ENCODE measurements at regions not wholly inside any gene's neighbourhood (a gene's known extent, or its start where the extent isn't known, plus 50 kb on each side); places are given as distances from the start of the nearest gene placed in this dataset.
A peak's percentile ranks its signal among the peaks of the same experiment; 100 is the strongest.

DNA sequence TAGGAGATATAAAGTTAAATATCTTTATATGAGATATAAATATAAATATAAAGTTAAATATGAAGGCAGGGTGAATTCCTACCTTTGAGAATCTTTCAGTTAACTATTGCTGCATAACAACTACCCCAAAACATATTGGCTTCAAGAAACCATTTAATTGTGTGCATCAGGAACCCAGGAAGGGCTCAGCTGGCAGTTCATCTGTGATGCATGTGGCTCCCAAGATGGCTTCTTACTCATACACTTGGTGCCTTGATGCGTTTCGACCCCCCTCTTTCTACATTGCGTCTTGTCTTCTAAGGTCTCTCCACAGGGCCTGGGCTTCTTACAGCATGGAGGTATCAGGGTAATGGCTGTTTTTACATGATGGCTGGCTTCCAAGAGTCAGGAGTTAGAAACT is 253.9 kb upstream of the CRY1 start:
- no peak for DNase-seq (ENCODE audit: low spot score)

DNA sequence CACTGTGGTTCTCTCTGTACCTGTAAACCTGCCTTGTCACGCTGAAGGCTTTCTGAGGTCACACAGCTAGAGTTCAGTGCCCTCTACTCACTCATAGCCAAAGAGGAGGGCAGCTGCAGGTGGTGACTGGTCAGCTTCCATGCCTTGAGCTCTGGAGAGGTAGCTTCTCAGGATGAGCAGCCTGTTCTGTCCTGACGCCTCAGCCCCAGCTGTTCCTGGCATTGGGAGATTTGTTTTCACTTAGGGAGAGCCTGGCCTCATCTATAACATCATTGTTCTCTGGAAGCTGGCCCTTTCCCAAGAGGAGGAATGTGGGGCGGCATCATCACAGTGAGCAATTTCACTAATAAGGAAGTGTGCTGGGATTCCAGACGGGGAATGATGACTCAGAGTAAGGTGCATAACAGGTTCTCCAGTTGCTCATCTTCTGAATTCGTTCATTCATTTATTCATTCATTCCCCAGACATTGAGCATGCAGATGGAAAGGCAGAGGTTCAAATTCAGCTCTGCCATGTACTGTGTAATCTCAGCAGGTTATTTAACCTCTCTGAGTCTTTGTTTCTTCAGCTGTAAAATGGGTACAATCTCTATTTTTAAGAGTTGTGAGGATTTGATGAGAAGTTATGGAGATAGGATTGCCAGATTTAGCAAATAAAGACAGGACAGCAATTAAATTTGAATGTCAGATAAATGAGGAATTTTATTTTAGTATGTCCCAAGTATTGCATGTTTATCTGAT is 255.8 kb upstream of the CRY1 start:
- peak; percentile 97 for DNase-seq (ENCODE audit: low spot score)

DNA sequence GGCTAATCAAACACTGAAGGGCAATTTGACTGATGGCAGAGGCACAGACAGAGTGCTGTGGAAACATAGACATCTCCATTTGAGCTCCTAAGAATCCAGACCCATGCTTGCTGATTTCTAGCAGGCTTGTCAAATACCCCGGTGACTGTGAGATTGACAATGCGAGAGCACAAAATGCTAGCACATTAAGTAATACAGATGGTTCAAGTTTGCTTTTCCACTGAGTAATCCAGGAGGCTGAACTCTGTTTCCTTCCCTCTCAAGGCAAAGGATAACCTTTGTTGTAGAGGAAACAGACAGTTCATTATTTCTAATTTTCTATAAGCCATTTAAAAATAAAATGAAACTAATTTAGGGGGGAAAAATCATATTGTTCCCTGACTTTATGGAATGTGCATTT is 256.5 kb upstream of the CRY1 start:
- no peak for DNase-seq (ENCODE audit: low spot score)

DNA sequence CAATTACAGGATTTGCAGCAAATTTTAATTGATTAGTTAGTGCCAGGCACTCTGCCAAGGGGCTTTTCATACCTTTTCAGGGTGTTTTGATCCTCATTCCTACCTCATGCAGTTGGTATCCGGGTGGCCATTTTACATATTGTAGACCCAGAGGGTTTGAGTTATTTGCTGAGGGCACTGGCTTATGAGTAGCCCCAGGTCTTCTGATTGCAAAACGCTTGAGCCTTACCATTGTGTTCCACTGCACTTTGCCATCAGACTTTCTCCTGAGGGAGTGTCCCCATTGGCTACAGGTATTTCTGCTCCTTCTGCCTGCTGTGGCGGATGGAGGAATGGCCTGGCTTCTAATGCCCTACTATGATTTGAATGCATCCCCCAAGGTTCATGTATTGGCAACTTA is 257.8 kb upstream of the CRY1 start:
- DNase-seq (ENCODE audit: low spot score) = no peak

DNA sequence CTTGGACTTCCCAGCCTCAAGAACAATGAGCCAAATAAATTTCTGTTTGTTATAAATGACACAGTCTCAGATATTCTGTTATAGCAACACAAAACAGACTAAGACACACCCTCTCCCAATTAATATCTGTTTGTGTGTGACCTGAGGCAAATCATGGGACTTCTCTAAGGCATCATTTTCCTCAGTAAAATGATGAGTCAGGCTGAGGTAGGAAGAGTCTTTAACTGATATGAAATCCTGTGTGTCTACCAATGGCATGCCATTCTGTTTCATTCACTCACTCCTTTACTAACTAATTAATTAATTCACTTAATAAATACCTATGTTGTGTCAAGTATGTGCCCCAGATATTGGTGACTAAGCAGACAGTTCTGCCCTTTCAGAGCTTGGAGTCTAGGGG is 258.4 kb upstream of the CRY1 start:
- DNase-seq (ENCODE audit: low spot score) = no peak

DNA sequence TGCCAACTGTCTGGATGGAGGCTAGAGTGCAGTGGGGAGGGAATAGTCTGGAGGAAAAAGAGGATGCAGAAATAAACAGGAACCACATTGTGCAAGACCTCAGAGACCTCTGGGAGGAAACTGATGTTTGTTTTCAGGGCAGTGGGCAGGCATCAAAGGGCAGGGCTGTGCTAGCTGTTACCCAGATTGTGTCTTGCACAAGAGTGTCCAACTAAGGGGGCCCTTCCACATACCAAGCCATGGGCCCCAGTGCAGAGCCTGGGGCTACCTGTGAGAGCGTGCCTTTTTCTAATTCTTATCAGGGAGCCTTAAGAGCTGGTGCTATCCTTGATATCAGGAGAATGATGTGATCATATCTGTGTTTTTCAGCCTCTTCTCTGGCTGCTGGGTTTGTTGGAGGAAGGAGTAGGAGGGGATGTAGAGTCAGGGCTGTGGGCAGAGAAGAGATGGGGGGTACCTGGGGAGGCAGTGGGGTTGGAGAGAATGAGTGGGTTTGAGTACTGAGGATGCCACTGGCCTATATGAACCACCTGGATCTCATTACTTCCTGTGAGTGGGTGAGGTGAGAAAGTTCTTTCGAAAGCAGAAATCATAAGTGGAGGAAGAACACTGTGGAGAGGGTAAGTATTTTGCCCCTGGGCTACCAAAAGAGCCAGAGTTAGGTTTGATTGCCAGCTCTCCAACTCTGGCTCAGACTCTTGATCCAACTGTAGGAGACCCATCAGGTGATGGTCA is 259.2 kb upstream of the CRY1 start:
- DNase-seq (ENCODE audit: low spot score) = no peak

DNA sequence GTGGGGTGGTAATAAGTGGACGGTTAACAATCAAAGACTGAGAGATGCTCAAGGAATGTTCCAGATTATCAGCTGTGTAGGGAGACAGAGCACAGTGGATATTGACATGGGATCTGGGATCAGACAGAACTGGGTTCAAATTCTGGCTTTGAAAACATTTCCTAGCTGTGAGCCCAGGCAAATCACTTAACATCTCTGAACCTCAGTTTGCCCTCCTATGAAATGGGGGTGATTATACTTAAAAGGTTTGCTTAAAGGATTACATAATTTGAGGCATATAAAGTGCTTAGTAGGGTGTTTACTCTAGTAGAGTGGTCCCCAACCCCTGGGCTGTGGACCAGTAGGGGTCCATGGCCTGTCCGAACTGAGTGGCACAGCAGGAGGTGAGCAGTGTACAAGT is 260.0 kb upstream of the CRY1 start:
- DNase-seq (ENCODE audit: low spot score) = no peak

DNA sequence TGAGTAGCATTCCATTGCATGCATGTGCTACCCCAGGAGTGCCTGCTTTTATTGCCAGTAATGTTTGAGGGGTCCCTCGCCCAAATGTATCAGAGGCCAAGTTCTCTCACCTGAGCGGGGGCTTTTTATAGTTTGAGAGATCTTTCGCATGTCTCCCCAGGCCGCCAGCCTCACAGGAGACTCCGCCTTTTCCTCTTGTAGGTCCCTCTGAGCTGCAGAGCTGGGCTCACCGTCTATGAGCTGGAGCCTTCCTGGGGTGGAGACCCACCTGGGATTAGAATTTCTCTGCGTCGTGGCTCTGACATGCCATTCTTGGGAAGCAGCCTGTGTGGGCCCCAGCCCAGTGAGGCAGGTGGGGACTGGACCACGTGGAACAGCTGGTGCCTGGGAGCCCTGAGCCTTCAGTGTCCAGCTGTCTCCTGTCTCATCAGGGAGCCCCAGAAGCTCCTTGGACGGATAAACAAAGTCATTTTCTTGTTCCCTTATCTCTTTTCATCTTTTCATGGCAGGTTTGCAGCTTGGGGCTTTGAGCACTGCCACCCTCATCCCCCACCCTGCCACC is 261.7 kb upstream of the CRY1 start:
- DNase-seq (ENCODE audit: low spot score) = no peak

DNA sequence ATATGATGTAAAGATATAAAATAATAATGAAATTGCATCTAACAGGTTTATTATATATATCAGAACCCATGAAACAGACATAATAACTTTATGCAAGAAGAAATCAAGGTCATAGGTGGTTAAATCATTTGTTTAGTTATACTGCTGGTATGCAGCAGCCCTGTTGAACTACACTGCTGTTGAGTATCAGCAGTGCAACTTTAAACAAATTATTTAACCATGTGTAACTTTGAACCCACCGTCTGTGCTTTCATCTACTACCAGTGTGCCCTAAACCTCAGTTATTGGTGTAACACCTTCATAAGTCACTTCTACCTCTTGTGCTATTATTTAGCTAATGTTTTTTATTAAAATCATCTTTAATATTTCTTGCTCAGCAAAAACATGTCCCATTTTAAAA is 262.3 kb upstream of the CRY1 start:
- DNase-seq (ENCODE audit: low spot score) = no peak

DNA sequence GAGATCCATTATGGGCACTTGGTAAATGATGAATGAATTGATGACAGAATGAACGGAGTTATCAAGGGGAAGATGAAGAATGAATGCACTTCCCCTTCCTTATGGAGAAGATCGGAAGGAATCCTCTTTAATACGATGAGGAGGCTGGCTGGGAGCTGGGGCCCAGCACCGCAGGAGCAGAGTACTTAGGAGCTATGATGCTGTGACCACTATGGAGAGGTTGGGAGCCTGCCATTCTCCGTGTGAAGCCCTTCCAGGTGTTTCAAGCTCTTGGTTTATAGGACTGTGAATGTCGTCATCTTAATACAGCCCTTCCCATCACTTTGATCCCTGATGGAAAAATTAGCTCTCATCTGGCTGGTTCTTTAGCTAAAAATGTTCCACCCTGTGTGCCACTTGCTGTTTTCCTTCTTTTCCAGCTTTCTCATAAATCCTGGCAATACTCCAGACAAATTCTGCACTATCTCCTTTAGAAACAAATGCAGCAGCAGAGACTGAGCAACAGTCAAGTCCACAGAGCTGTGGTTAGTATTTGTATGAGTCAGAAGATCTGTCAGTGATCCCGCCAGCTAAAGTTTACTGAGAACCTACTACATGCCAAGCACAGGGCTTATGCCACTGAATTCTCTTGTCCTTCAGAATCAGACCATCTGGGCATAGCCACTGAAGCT is 263.1 kb upstream of the CRY1 start:
- DNase-seq (ENCODE audit: low spot score) = no peak

DNA sequence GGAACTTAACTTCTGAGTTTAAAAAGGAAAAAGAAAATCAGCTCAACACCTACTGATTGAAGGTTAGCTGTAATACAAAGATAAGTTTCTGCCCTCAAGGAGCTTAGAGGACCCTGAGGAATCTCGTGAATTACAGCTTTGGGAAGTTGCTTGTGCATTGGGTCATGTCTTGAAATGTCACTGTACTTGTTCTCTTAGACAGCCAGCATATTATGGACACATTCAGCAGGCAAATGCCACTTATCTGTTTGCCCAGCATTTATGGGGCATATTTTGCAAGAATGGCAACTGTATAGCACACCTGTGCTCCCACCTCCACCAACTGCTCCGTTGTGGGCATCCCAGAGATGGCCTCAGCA is 263.6 kb upstream of the CRY1 start:
- DNase-seq (ENCODE audit: low spot score) = no peak

DNA sequence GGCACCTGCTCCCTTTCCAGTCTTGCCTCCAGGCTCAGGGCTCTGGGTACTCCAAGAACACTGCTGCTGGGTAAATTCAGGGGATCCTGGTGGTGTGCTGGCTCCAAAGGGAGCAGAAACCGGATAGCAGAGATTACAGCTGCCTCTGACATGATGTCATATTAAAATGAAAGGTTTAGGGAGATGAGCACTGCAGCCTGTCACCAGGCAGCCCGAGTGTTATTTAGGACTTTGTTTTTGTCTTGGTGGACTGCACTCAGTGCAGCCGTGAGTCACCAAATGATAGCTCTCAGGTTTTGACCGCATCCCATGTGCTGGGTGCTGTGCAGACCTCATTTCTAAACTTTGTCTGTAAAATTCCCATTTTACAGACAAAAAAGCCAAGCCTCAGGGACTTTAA is 266.0 kb upstream of the CRY1 start:
- DNase-seq (ENCODE audit: low spot score) = no peak

DNA sequence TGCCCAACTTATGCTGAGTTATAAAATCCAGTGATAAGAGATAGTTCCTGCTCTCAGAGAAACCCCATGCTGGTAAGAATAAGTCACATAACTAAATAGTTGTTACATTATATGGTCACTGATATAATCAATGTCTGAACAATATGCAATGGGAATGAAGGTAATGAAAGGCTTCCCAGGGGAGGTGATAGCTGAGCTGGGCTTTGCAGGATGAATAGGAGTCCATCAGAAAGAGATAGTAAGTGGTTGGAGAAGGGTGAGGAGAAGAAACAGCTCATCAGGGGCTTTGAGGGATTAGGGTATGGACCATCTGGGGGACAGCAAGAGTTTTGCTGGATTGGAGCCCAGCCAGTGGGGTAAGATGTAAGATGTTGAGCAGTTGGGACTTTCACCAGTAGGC is 266.7 kb upstream of the CRY1 start:
- no peak for DNase-seq (ENCODE audit: low spot score)

DNA sequence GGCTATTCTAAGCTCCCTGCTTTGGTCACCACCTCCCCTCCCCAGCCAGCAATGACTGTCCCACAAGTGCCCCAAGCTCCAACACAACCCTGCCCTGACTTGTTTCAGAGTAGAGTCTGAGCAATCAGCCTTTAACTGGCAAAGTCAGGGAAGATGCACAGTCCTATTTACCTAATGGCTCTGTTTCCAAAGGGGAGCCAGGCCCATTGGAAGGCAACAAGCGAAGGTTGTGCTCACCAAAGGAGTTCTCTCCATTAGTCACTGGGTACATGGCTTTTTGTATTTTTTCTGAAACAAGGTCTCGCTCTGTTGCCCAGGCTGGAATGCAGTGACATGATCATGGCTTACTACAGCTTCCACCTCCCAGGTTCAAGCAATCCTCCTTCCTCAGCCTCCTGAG is 267.1 kb upstream of the CRY1 start:
- no peak for DNase-seq (ENCODE audit: low spot score)

DNA sequence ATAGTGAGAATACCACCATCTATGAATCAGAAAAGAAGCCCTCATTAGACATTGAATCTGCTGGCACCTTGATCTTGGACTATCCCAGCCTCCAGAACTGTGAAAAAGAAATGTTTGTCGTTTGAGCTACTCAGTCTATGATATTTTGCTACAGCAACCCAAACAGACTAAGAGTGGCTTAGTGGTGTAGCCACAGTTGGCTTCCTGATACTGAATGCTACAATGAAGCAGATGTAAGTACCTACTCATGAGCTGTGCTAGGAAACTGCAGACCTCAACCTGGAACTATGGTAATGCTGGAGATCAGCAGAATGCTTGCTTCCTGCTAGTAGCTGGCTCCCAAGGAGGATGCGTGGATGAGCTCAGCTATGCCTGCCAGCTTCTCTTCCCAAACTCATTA is 268.6 kb upstream of the CRY1 start:
- no peak for DNase-seq (ENCODE audit: low spot score)

DNA sequence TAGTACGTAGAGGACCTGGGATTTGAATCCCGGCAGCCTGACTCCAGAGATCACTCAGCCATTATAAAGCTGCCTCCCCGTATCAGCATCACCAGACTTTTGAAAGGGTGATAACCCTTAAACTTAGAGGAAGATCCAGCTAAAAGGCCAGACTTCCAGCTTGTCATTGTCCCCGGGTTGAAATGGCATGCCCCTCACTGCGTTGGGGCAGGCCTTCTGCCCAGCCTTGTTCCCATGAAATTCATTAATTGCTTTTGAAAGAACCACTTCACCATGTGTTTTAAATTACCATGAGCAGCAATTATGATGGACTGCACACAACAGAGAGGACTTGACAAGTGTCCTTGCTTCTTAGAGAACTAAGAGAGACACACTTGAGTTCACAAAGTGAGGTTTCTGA is 269.6 kb upstream of the CRY1 start:
- DNase-seq (ENCODE audit: low spot score) = no peak

DNA sequence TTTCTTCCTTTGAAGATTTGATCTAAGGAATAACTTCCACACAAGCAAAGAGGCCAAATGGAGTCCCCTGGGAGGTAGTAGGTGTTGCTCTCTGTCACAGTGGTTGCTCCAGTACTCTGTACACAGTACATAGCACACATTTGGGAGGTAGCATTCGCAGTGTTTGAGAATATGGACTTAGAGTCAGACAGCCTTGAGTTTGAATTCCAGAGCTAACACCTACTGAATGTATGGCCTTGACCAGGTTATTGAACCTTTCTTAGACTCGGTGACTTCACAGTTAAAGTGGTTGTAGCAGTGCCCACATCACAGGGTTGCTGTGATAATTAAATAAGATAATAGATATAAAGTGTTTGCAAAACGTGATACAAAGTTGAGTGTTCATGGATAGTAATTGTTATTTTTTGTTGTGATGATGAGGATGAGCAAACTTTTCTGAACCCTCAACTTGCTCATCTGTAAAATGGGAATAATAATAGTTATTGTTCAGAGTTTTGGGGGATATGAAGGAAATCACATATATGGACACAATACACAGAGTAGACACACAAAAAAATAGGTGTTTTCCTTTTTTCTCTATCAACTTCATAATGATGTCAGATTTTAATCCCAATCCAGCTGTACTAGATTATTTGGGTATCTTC is 271.6 kb upstream of the CRY1 start:
- no peak for DNase-seq (ENCODE audit: low spot score)

DNA sequence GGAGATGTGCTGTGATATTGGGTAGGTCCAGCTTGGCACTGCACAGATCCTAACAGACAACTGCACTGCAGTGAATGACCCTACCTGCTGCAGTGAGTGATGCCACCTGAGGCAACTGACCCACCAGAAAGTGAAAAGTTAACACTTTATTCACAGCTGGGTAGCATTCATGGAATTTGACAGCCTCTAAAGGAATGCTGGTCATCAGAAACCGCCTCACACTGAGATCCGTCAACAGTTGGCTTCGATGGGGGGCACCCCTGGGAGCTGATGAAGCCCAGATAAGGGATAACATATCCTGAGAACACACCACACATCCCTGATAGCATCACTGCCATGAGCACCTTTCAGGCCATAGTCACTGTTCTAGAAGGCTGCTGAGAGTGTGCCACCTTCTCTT is 272.4 kb upstream of the CRY1 start:
- DNase-seq (ENCODE audit: low spot score) = no peak

DNA sequence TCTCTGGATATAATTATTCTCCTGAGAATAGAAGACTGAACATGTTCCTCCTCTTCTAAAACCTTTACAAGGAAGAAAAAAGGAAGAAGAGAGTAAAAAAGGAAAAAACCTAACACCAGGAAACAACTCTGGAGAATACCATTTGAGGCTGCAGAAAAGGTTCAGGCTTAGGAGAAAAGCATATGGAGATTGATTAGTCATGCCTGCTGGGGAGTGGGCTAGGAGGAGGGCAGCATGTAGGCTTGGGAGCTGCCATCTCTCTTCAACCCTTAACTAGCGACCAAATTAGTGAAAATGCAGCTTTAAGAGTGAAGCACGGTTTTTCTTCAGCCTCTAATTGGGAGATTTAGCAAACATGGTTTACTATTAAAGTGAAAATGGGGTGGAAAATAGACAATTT is 273.0 kb upstream of the CRY1 start:
- no peak for DNase-seq (ENCODE audit: low spot score)

DNA sequence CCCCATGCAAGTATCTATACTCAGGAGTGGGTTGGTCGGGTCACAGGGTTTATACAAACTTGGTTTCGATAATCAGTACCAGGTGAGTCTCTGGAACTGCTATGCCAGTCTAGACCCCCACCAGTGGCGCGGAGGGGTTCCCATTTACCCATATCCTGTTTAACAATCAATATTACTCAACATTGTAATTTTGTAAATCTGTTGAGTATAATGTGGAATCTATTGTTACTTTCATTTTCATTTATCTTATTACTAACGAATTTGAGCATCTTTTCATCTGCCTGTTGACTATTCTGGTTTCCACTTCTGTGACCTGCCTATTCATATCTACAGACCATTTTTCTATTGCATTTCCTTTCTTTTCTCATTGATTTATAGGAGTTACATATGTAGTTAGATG is 275.2 kb upstream of the CRY1 start:
- no peak for DNase-seq (ENCODE audit: low spot score)

DNA sequence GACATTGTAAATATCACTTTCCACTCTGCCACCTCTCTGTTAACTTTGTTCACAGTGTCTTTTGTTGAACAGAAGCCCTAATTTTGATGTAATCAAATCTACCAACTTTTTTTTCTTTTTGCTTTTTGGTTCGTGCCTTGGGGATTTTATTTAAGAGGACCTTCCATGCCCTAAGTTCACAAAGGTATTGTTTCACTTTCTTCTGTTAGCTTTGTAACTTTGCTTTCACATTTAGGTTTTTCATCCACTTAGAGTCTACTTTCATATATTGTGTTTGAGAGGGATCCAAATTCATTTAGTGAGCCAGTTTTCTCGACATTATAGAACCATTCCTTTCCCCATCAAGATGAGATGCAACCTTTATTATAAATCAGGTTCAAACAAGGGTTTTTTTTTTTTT is 275.7 kb upstream of the CRY1 start:
- DNase-seq (ENCODE audit: low spot score) = no peak

DNA sequence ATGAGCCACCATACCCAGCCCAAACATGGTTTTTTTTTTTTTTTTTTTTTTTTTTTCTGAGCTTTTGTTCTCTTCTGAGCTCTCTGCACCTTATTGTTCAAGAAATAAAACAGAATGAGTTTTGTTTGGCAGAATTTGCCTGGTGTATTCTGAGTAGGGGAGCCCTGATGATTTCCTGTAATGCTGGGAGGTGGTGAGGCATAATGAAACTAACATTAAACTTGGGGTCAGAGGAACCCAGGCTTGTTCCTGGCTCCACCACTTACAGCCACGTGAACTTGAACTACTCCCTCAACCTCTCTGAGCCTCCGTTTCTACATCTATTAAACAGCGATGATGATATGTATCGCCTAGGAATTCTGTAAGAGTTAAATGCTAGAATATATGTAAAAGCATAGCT is 276.3 kb upstream of the CRY1 start:
- DNase-seq (ENCODE audit: low spot score) = no peak
